Mesenchymal stem cell (in vitro differentiated cells and primary cell): ENCODE measurements at regions not wholly inside any gene's neighbourhood (a gene's known extent, or its start where the extent isn't known, plus 50 kb on each side); places are given as distances from the start of the nearest gene placed in this dataset.

Experiments used
- DNase-seq: peaks from one replicate; pipeline ENCODE4 v3.0.0-alpha.2; 2013
- H2AFZ ChIP-seq: one replicate; pipeline ENCODE4 v1.6.1; 2013; ENCODE audit warnings: low read depth, mild to moderate bottlenecking, control low read depth, inconsistent platforms, low read length, moderate library complexity
- H2AK5ac ChIP-seq: 2 replicates; pipeline ENCODE4 v1.6.1; 2013; ENCODE audit warnings: low read length, moderate library complexity, mild to moderate bottlenecking, inconsistent platforms; ENCODE audit not compliant: severe bottlenecking
- H2BK120ac ChIP-seq: one replicate; pipeline ENCODE4 v1.6.1; 2013; ENCODE audit warnings: low read depth, mild to moderate bottlenecking, inconsistent platforms, low read length, moderate library complexity
- H2BK12ac ChIP-seq, 2 experiments: one replicate each; pipeline ENCODE4 v1.6.1; 2013; ENCODE audit warnings: inconsistent platforms in 2 of 2, low read length in 2 of 2, mild to moderate bottlenecking in 2 of 2, moderate library complexity in 2 of 2, control low read depth in 1 of 2
- H2BK15ac ChIP-seq: one replicate; pipeline ENCODE4 v1.6.1; 2013; ENCODE audit warnings: mild to moderate bottlenecking, low read depth, inconsistent platforms; ENCODE audit not compliant: poor library complexity, severe bottlenecking
- H2BK5ac ChIP-seq: 2 replicates; pipeline ENCODE4 v1.6.1; 2013; ENCODE audit warnings: low read depth, mild to moderate bottlenecking, low read length, control low read depth, inconsistent platforms; ENCODE audit not compliant: poor library complexity, severe bottlenecking
- H3K14ac ChIP-seq, 2 experiments: one replicate each; pipeline ENCODE4 v1.6.1; 2013; ENCODE audit warnings: inconsistent platforms in 2 of 2, low read length in 2 of 2, control low read depth in 1 of 2, mild to moderate bottlenecking in 1 of 2, moderate library complexity in 1 of 2
- H3K18ac ChIP-seq, 2 experiments: one replicate each; pipeline ENCODE4 v1.6.1; 2013; ENCODE audit warnings: inconsistent platforms in 2 of 2, low read length in 2 of 2, control low read depth in 1 of 2, low read depth in 1 of 2, mild to moderate bottlenecking in 1 of 2
- H3K23ac ChIP-seq, 2 experiments: one replicate each; pipeline ENCODE4 v1.6.1; 2013; ENCODE audit warnings: inconsistent platforms in 2 of 2, low read length in 2 of 2, mild to moderate bottlenecking in 2 of 2, moderate library complexity in 2 of 2, control low read depth in 1 of 2
- H3K27ac ChIP-seq: 2 replicates; pipeline ENCODE4 v1.5.1; 2013; ENCODE audit warnings: mild to moderate bottlenecking, moderate library complexity, low read length, control low read depth, inconsistent platforms; ENCODE audit not compliant: poor library complexity, severe bottlenecking
- H3K27me3 ChIP-seq, 2 experiments: 2 replicates each; pipeline versions ENCODE4 v1.6.1 to v1.7.0; 2013; ENCODE audit warnings: low read length in 2 of 2, mild to moderate bottlenecking in 2 of 2, moderate library complexity in 2 of 2, control low read depth in 1 of 2, inconsistent platforms in 1 of 2; ENCODE audit not compliant: control insufficient read depth in 1 of 2, insufficient read depth in 1 of 2
- H3K36me3 ChIP-seq, 2 experiments: 2 replicates each; pipeline versions ENCODE4 v1.6.1 to v1.7.0; 2013; ENCODE audit warnings: low read length in 2 of 2, control low read depth in 1 of 2, inconsistent platforms in 1 of 2, low read depth in 1 of 2, mild to moderate bottlenecking in 1 of 2; ENCODE audit not compliant: insufficient read depth in 2 of 2, control insufficient read depth in 1 of 2
- H3K4ac ChIP-seq, 2 experiments: one replicate each; pipeline ENCODE4 v1.6.1; 2013; ENCODE audit warnings: inconsistent platforms in 2 of 2, low read length in 2 of 2, mild to moderate bottlenecking in 2 of 2, moderate library complexity in 2 of 2, control low read depth in 1 of 2, low read depth in 1 of 2
- H3K4me1 ChIP-seq: 2 replicates; pipeline ENCODE4 v1.6.1; 2013; ENCODE audit warnings: low read depth, low read length, control low read depth; ENCODE audit not compliant: control insufficient read depth, insufficient read depth
- H3K4me2 ChIP-seq: 2 replicates; pipeline ENCODE4 v1.6.1; 2013; ENCODE audit warnings: low read length, mild to moderate bottlenecking, inconsistent platforms; ENCODE audit not compliant: poor library complexity, severe bottlenecking
- H3K4me3 ChIP-seq, 2 experiments: 2 replicates each; pipeline versions ENCODE4 v1.5.1 to v1.7.0; 2013; ENCODE audit warnings: low read length in 2 of 2, mild to moderate bottlenecking in 2 of 2, control low read depth in 1 of 2, low read depth in 1 of 2; ENCODE audit not compliant: insufficient read depth in 1 of 2
- H3K79me1 ChIP-seq: replicated peaks from 2 replicates; pipeline ENCODE4 v1.6.1; 2013; ENCODE audit warnings: mild to moderate bottlenecking, control low read depth, low read length, inconsistent platforms; ENCODE audit not compliant: poor library complexity, severe bottlenecking
- H3K9ac ChIP-seq: 2 replicates; pipeline ENCODE4 v1.7.0; 2013; ENCODE audit warnings: mild to moderate bottlenecking, low read length, moderate library complexity
- H3K9me3 ChIP-seq: 2 replicates; pipeline ENCODE4 v1.7.0; 2013; ENCODE audit warnings: mild to moderate bottlenecking, low read length; ENCODE audit not compliant: control insufficient read depth
- H4K8ac ChIP-seq: one replicate; pipeline ENCODE4 v1.6.1; 2013; ENCODE audit warnings: inconsistent platforms, mild to moderate bottlenecking, low read length, moderate library complexity
- H4K91ac ChIP-seq: one replicate; pipeline ENCODE4 v1.6.1; 2013; ENCODE audit warnings: mild to moderate bottlenecking, low read length, inconsistent platforms
- WGBS: methylation state at CpG from one replicate; pipeline ENCODE4 v1.1.7; 2013; ENCODE audit warnings: mixed read lengths; 5-methylcytosine and 5-hydroxymethylcytosine counted together

GRCh38 chr4:79053754-79054153 lies 114.5 kb upstream of the PAQR3 start:
- no peak overlapping the region for H3K18ac ChIP-seq
- no peak overlapping the region for H3K14ac ChIP-seq
- no peak overlapping the region for H3K4me3 ChIP-seq
- no peaks in the 10 kb centered on the region for H3K79me1 ChIP-seq
- no peaks in the 10 kb centered on the region for H3K27me3 ChIP-seq
- H3K4ac ChIP-seq: no peak overlapping the region
- no peak overlapping the region for H4K8ac ChIP-seq
- no peaks in the 10 kb centered on the region for H3K4me1 ChIP-seq
- no peak overlapping the region for H3K9ac ChIP-seq
- H2BK15ac ChIP-seq: no peak overlapping the region
- no peak overlapping the region for H3K4me2 ChIP-seq
- DNase-seq: no peak
- H2BK5ac ChIP-seq: no peak overlapping the region
- H3K36me3 ChIP-seq: no peaks in the 10 kb centered on the region
- H3K9me3 ChIP-seq: no peaks in the 10 kb centered on the region
- no peak overlapping the region for H4K91ac ChIP-seq
- no peak overlapping the region for H3K27ac ChIP-seq
- no peak overlapping the region for H2AK5ac ChIP-seq
- H2BK12ac ChIP-seq: no peak overlapping the region
- H2BK120ac ChIP-seq: no peak overlapping the region
- no peak overlapping the region for H3K23ac ChIP-seq
- H2AFZ ChIP-seq: no peak overlapping the region

GRCh38 chr4:79050541-79050880 lies 111.3 kb upstream of the PAQR3 start:
- Histone ChIP-seq H3K79me1 (no peaks in the 10 kb centered on the region), H2BK120ac (no peak overlapping the region), H3K14ac (no peak overlapping the region), H3K27me3 (no peaks in the 10 kb centered on the region), H4K91ac (no peak overlapping the region), H3K4ac (no peak overlapping the region), H2AFZ (no peak overlapping the region), H3K4me3 (no peak overlapping the region), H3K9me3 (no peaks in the 10 kb centered on the region), H3K23ac (no peak overlapping the region), H3K4me1 (no peaks in the 10 kb centered on the region), H3K36me3 (no peaks in the 10 kb centered on the region), H2AK5ac (no peak overlapping the region), H3K18ac (no peak overlapping the region), H2BK15ac (no peak overlapping the region), H2BK12ac (no peak overlapping the region), H3K27ac (no peak overlapping the region), H3K4me2 (no peak overlapping the region), H2BK5ac (no peak overlapping the region), H3K9ac (no peak overlapping the region), H4K8ac (no peak overlapping the region)
- 75% methylated on average over 6 of the region's 6 CpGs for WGBS
- DNase-seq: no peak

GRCh38 chr4:79049840-79050540 lies 110.8 kb upstream of the PAQR3 start:
- no peak overlapping the region for H2AK5ac ChIP-seq

GRCh38 chr4:79048878-79049277 lies 109.6 kb upstream of the PAQR3 start:
- no peak overlapping the region for H2AK5ac ChIP-seq
- H3K9me3 ChIP-seq: no peaks in the 10 kb centered on the region
- no peak overlapping the region for H3K18ac ChIP-seq
- no peak overlapping the region for H3K4me3 ChIP-seq
- no peak overlapping the region for H3K4ac ChIP-seq
- H2BK15ac ChIP-seq: no peak overlapping the region
- 40% methylated on average over 4 of the region's 4 CpGs for WGBS
- no peak overlapping the region for H2BK120ac ChIP-seq
- H3K4me1 ChIP-seq: no peaks in the 10 kb centered on the region
- no peak overlapping the region for H4K91ac ChIP-seq
- H3K27me3 ChIP-seq: no peaks in the 10 kb centered on the region
- no peak overlapping the region for H3K23ac ChIP-seq
- no peak overlapping the region for H2BK12ac ChIP-seq
- no peak for DNase-seq
- H2AFZ ChIP-seq: no peak overlapping the region
- H3K14ac ChIP-seq: no peak overlapping the region
- H3K36me3 ChIP-seq: no peaks in the 10 kb centered on the region
- no peak overlapping the region for H3K27ac ChIP-seq
- H2BK5ac ChIP-seq: no peak overlapping the region
- H3K4me2 ChIP-seq: no peak overlapping the region
- no peak overlapping the region for H4K8ac ChIP-seq
- H3K9ac ChIP-seq: no peak overlapping the region
- H3K79me1 ChIP-seq: no peaks in the 10 kb centered on the region

More at GRCh38 chr4:79049840-79050540, 110.8 kb upstream of the PAQR3 start:
- no peak overlapping the region for H3K14ac ChIP-seq
- H3K4me1 ChIP-seq: no peaks in the 10 kb centered on the region
- no peaks in the 10 kb centered on the region for H3K27me3 ChIP-seq
- H4K91ac ChIP-seq: no peak overlapping the region
- DNase-seq: no peak
- no peak overlapping the region for H3K18ac ChIP-seq
- H3K79me1 ChIP-seq: no peaks in the 10 kb centered on the region
- no peaks in the 10 kb centered on the region for H3K36me3 ChIP-seq
- 90% methylated on average over 21 of the region's 27 CpGs for WGBS
- H2AFZ ChIP-seq: no peak overlapping the region
- no peak overlapping the region for H3K23ac ChIP-seq
- no peak overlapping the region for H3K4me2 ChIP-seq
- H3K4ac ChIP-seq: no peak overlapping the region
- no peak overlapping the region for H4K8ac ChIP-seq
- no peak overlapping the region for H2BK120ac ChIP-seq
- H3K4me3 ChIP-seq: no peak overlapping the region
- H2BK12ac ChIP-seq: no peak overlapping the region
- H3K9me3 ChIP-seq: no peaks in the 10 kb centered on the region
- no peak overlapping the region for H3K27ac ChIP-seq
- no peak overlapping the region for H2BK5ac ChIP-seq
- no peak overlapping the region for H3K9ac ChIP-seq
- H2BK15ac ChIP-seq: no peak overlapping the region
